Osteoblast (primary cell): ENCODE measurements at regions not wholly inside any gene's neighbourhood (a gene's known extent, or its start where the extent isn't known, plus 50 kb on each side); places are given as distances from the start of the nearest gene placed in this dataset.
A peak's percentile ranks its signal among the peaks of the same experiment; 100 is the strongest.

ENCODE experiments used
- DNase-seq: peaks from one replicate; pipeline ENCODE4 v3.0.0; 2011; ENCODE audit warnings: low spot score, mixed read lengths; ENCODE audit not compliant: insufficient read length; ENCODE audit errors: missing footprints
- H2AFZ ChIP-seq: 2 replicates; pipeline ENCODE4 v1.6.0; 2011; ENCODE audit warnings: mild to moderate bottlenecking, low read length
- H3K27ac ChIP-seq: 2 replicates; pipeline ENCODE4 v1.5.1; 2011; ENCODE audit warnings: mild to moderate bottlenecking, low read depth, low read length, moderate library complexity
- H3K27me3 ChIP-seq: 2 replicates; pipeline ENCODE4 v1.6.0; 2012; ENCODE audit warnings: mild to moderate bottlenecking, control low read depth, inconsistent platforms, low read length, moderate library complexity; ENCODE audit not compliant: insufficient read depth
- H3K36me3 ChIP-seq: 2 replicates; pipeline ENCODE4 v1.5.1; 2011; ENCODE audit warnings: mild to moderate bottlenecking, low read length, control low read depth, moderate library complexity; ENCODE audit not compliant: insufficient read depth
- H3K4me1 ChIP-seq: 2 replicates; pipeline ENCODE4 v1.5.1; 2011; ENCODE audit warnings: mild to moderate bottlenecking, low read length, control low read depth, moderate library complexity; ENCODE audit not compliant: insufficient read depth
- H3K4me2 ChIP-seq: 2 replicates; pipeline ENCODE4 v1.6.0; 2011; ENCODE audit warnings: mild to moderate bottlenecking, low read length; ENCODE audit not compliant: insufficient read depth
- H3K4me3 ChIP-seq: fragments of 200-600 bp; sonication (generic); 3 replicates; pipeline ENCODE4 v1.5.1; 2012; ENCODE audit warnings: mild to moderate bottlenecking, low read length, inconsistent platforms; ENCODE audit not compliant: insufficient read depth
- H3K79me2 ChIP-seq: 2 replicates; pipeline ENCODE4 v1.6.0; 2012; ENCODE audit warnings: mild to moderate bottlenecking, low read length, control low read depth, inconsistent platforms; ENCODE audit not compliant: insufficient read depth
- H3K9me3 ChIP-seq: 2 replicates; pipeline ENCODE4 v1.5.1; 2011; ENCODE audit warnings: low read depth, low read length, control low read depth
- H4K20me1 ChIP-seq: 2 replicates; pipeline ENCODE4 v1.6.0; 2012; ENCODE audit warnings: mild to moderate bottlenecking, low read length, control low read depth; ENCODE audit not compliant: insufficient read depth
- TF ChIP-seq, protein P1 (sequence below): IDR thresholded peaks from 2 replicates; pipeline ENCODE4 v1.5.1; 2011; ENCODE audit warnings: mild to moderate bottlenecking, low read depth, low read length, moderate library complexity; ENCODE audit errors: extremely low read depth

DNA sequence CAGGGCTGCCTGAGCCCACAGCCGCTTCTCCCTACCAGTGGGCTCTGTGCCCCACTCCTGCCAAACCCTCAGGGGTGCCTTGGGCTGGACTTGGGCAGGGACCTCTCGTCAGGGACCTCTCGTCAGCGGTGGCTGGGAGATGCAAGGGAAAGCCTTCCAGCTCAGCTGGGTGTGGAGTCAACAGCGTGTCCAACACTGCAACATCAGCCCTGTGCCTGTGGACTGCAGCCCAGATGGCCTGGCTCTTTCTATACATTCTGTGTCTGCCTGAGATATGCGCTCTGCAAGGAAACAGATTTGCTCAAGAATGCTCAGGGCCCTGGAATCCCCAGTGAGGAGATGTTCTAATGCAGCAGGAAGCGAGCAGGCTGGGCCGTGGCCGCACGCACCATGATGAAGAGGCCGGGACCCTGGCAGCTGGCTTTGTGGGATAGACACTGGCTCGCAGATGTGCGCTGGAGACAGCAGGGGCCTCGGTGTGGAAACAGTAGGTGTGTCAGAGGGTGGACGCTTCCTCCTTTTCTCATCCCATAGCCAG, 85.0 kb upstream of the COL5A1 start:
- Histone ChIP-seq H3K4me2 (no peak overlapping the region), H4K20me1 (no peaks in the 10 kb centered on the region), H3K27ac (no peak overlapping the region), H3K4me1 (peaks cover 20% of the 10 kb centered on the region), H3K27me3 (no peaks in the 10 kb centered on the region), H2AFZ (no peak overlapping the region), H3K36me3 (no peaks in the 10 kb centered on the region), H3K79me2 (no peaks in the 10 kb centered on the region), H3K9me3 (no peaks in the 10 kb centered on the region), H3K4me3 (no peak overlapping the region)
- TF ChIP-seq, protein P1, sequence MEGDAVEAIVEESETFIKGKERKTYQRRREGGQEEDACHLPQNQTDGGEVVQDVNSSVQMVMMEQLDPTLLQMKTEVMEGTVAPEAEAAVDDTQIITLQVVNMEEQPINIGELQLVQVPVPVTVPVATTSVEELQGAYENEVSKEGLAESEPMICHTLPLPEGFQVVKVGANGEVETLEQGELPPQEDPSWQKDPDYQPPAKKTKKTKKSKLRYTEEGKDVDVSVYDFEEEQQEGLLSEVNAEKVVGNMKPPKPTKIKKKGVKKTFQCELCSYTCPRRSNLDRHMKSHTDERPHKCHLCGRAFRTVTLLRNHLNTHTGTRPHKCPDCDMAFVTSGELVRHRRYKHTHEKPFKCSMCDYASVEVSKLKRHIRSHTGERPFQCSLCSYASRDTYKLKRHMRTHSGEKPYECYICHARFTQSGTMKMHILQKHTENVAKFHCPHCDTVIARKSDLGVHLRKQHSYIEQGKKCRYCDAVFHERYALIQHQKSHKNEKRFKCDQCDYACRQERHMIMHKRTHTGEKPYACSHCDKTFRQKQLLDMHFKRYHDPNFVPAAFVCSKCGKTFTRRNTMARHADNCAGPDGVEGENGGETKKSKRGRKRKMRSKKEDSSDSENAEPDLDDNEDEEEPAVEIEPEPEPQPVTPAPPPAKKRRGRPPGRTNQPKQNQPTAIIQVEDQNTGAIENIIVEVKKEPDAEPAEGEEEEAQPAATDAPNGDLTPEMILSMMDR: no peak
- peak; percentile 34 for DNase-seq

DNA sequence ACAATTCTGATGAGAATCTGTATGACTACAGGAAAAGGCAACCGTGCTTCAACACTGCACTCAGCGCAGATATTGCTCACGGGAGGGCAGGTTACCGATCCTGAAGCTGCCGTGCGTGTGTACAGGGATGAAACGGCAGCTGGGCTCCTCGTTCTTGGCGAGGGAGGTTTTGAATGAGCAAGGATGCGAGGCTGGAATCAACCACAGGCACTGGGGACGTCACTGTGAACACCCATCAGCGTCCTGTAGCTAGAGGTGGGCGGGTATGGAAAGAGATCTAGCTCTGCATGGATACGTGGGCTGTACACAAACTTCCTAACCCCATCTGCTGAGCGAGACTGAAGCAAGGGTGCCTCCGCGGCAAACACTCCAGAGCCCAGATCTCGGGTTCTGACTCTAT, 84.3 kb upstream of the COL5A1 start:
- no peak overlapping the region for H3K4me2 ChIP-seq
- no peaks in the 10 kb centered on the region for H3K79me2 ChIP-seq
- no peak overlapping the region for H2AFZ ChIP-seq
- no peaks in the 10 kb centered on the region for H4K20me1 ChIP-seq
- no peak overlapping the region for H3K27ac ChIP-seq
- H3K27me3 ChIP-seq: no peaks in the 10 kb centered on the region
- H3K36me3 ChIP-seq: no peaks in the 10 kb centered on the region
- no peak overlapping the region for H3K4me3 ChIP-seq
- H3K9me3 ChIP-seq: no peaks in the 10 kb centered on the region
- TF ChIP-seq, protein P1: no peak
- H3K4me1 ChIP-seq: peaks cover 13% of the 10 kb centered on the region
- DNase-seq: peak; percentile 77

DNA sequence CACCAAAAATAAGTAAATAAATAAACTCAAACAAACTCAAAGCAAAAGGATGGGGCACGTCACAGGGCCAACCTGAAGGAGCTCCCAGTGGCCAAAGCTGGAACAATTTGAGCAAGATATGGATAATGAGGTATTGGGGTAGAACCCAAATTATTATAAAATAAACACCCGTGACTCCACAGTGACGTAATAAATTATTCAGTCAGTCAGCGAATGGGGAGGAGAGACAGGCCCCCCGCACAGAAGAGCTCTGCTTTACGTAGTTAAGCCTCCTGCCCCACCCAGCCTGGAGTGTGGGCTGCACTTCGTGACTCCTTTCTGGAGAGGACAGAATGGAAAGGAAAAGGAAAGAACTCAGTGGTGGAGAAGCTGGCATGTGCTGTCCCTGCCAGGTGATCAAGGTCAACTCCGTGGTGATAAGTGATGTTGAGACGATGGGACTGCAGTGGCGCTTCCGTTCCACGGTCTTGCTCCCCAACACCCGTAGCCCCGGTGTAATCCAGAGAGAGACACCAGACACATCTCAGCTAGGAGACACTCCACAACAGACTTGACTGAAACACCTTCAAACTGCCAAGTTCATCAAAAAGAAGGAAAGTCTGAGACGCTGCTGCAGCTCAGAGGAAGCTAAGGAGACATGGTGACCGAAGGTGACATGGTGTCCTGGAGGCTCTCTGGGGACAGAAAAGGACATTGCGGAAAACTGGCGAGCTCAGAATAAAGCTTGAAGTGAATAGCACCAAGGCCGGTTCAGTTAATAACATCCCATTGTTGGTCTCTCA, 83.3 kb upstream of the COL5A1 start:
- H3K9me3 ChIP-seq: no peaks in the 10 kb centered on the region
- H3K27ac ChIP-seq: no peak overlapping the region
- H3K27me3 ChIP-seq: no peaks in the 10 kb centered on the region
- no peaks in the 10 kb centered on the region for H3K79me2 ChIP-seq
- no peak overlapping the region for H3K4me3 ChIP-seq
- H2AFZ ChIP-seq: no peak overlapping the region
- peaks cover 3% of the 10 kb centered on the region for H3K4me1 ChIP-seq
- no peaks in the 10 kb centered on the region for H4K20me1 ChIP-seq
- no peak overlapping the region for H3K4me2 ChIP-seq
- H3K36me3 ChIP-seq: no peaks in the 10 kb centered on the region
- peak; percentile 58 for DNase-seq
- TF ChIP-seq, protein P1: peak; percentile 13

DNA sequence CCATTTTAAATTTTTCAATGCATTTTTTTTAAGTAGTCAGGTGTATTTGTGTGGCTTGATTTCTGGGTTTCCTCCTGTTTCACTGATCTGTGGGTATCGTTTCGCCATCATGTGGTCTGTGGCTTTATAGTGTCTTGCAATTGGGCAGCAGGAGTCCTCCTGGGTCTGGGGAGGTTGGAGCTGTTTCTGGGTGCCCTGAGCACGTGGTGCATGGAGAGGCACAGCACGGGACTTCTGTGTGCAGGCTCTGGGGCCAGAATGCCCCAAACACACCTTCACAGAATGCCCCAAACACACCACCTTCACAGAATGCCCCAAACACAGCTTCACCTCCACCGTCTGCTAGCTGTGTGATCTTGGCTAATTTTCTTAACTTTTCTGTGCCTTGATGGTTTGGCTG, 82.6 kb upstream of the COL5A1 start:
- H3K9me3 ChIP-seq: no peaks in the 10 kb centered on the region
- no peak overlapping the region for H3K27ac ChIP-seq
- no peaks in the 10 kb centered on the region for H3K27me3 ChIP-seq
- no peaks in the 10 kb centered on the region for H3K79me2 ChIP-seq
- no peak overlapping the region for H2AFZ ChIP-seq
- H4K20me1 ChIP-seq: no peaks in the 10 kb centered on the region
- DNase-seq: no peak
- TF ChIP-seq, protein P1: no peak
- H3K4me1 ChIP-seq: peaks cover 3% of the 10 kb centered on the region
- H3K4me3 ChIP-seq: no peak overlapping the region
- no peak overlapping the region for H3K4me2 ChIP-seq
- no peaks in the 10 kb centered on the region for H3K36me3 ChIP-seq
